GM18502 (cell line): ENCODE measurements at regions not wholly inside any gene's neighbourhood (a gene's known extent, or its start where the extent isn't known, plus 50 kb on each side); places are given as distances from the start of the nearest gene placed in this dataset.

Experiments used
- ATAC-seq: cut with Tn5 transposase; IDR thresholded peaks from one replicate; pipeline ENCODE4 v1.9.1; 2021; ENCODE audit warnings: mild to moderate bottlenecking; ENCODE audit not compliant: unreplicated experiment, poor library complexity

DNA sequence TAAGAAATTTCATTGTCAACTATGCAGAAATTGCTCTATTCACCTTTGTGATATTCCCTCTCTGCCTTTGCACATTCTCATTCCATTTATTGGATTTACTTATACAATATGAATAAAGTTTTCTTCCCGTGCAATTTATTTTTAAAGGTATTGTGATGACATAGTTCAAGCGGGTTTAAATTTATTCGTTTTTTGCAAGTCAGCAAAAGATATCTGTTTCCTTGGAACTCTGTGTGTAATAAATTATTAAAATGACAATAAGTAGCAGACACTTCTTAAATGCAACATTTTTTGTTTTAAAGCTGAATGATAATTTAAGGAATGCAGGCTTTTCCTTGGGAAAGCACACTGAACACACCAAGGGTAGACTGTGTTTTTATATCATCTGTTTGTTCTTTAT is 143.1 kb downstream of the SLC41A2 start:
- ATAC-seq: no peak
